Pancreas (tissue), 10 donors: ENCODE measurements at regions not wholly inside any gene's neighbourhood (a gene's known extent, or its start where the extent isn't known, plus 50 kb on each side); places are given as distances from the start of the nearest gene placed in this dataset.
A peak's percentile ranks its signal among the peaks of the same experiment; 100 is the strongest.

Source experiments
- ATAC-seq, 4 donors: fragments of 200-7000 bp; cut with Tn5 transposase; one replicate each; pipeline versions ENCODE4 v1.8.0 to v1.9.1; 2020; ENCODE audit warnings: mild to moderate bottlenecking in 4 of 4, moderate library complexity in 4 of 4
- DNase-seq, 6 donors: peaks; one replicate each; pipeline ENCODE4 v3.0.0-alpha.2; 2020
- FAIRE-seq: peaks from 2 replicates; lab custom pipeline; 2012; peaks lifted over from hg19 to GRCh38; lab: Jason Lieb, UNC
- H3K27ac ChIP-seq, 4 donors: fragments of 200-600 bp; sonication (generic); 1 replicate in 3 of 4; 2 replicates in 1 of 4; pipeline versions ENCODE4 v1.5.0 to v1.8.0; 2020
- H3K27me3 ChIP-seq, 4 donors: fragments of 200-600 bp; one replicate each; pipeline ENCODE4 v1.8.0; 2021
- H3K36me3 ChIP-seq, 3 donors: fragments of 200-600 bp; sonication (generic) in 1 of 3; one replicate each; pipeline versions ENCODE4 v1.5.0 to v1.8.0; 2020 to 2021
- H3K4me1 ChIP-seq, 3 donors: fragments of 200-600 bp; one replicate each; pipeline ENCODE4 v1.8.0; 2021
- H3K4me3 ChIP-seq, 4 donors: fragments of 200-600 bp; sonication (generic) in 2 of 4; one replicate each; pipeline versions ENCODE4 v1.5.0 to v1.8.0; 2020 to 2021
- H3K9me3 ChIP-seq, 4 donors: fragments of 200-600 bp; one replicate each; pipeline ENCODE4 v1.8.0; 2021
- WGBS, 2 donors: extraction: QIAGEN DNeasy Blood & Tissue Kit; methylation state at CpG; one replicate each; pipeline ENCODE4 v1.1.7; 2013; 5-methylcytosine and 5-hydroxymethylcytosine counted together
- intact Hi-C, 3 donors: fragments of 100-400 bp; cut with DNase I; formaldehyde crosslinking; loops; one replicate each; pipeline versions ENCODE4 v1.11.1 to v1.14.2; 2022
- TF ChIP-seq, protein P1 (sequence below), 4 donors: fragments of 200-600 bp; sonication (generic) in 3 of 4; IDR thresholded peaks; one replicate each; pipeline versions ENCODE4 v1.5.0 to v1.8.0; 2021; ENCODE audit warnings: antibody characterized with exemption in 4 of 4
- donor health status: healthy with polysubstance abuse.
- donor health status: DM: no; HTN: no; CAD: no; lungs with moderate emphysema.
- donor health status: DM: no; HTN: no; CAD: no.
- donor health status: control.
- donor health status: control.
- donor health status: Bipolar disorder and iron deficiency.
- donor health status: DM: yes; HTN: yes; CAD: no.
- donor health status: DM: no; HTN: no; CAD: no.
- donor health status: DM: no; HTN: no; CAD: no.
- donor health status: DM: yes; HTN: yes; CAD: no.

DNA sequence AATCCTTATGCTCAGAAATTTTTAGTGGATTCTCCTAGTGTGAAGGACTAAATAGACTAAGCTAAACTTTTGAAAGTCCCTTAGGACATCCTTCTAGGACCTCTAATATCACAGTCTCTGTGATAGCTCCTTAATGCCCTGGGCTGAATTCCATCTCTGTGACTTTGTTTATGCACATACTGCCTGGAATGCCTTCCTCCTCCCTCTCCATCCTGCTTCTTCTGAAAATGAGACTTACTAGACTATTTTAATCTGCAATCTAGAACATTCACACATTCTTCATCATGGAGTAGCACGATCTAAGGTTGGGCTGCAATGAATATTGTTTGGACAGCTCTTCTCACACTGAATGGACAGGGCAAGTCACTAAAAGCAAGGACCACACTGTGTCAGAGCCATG, 65.0 kb upstream of the MSX1 start:
- Histone ChIP-seq H3K4me1 (no peaks in the 10 kb centered on the region), H3K27me3 (no peaks in the 10 kb centered on the region), H3K27ac (no peak overlapping the region), H3K4me3 (no peak overlapping the region), H3K36me3 (no peaks in the 10 kb centered on the region), H3K9me3 (no peaks in the 10 kb centered on the region)
- intact Hi-C loops: no loop called here
- FAIRE-seq (no peak), ATAC-seq (no peak), DNase-seq (no peak)
- TF ChIP-seq, protein P1, sequence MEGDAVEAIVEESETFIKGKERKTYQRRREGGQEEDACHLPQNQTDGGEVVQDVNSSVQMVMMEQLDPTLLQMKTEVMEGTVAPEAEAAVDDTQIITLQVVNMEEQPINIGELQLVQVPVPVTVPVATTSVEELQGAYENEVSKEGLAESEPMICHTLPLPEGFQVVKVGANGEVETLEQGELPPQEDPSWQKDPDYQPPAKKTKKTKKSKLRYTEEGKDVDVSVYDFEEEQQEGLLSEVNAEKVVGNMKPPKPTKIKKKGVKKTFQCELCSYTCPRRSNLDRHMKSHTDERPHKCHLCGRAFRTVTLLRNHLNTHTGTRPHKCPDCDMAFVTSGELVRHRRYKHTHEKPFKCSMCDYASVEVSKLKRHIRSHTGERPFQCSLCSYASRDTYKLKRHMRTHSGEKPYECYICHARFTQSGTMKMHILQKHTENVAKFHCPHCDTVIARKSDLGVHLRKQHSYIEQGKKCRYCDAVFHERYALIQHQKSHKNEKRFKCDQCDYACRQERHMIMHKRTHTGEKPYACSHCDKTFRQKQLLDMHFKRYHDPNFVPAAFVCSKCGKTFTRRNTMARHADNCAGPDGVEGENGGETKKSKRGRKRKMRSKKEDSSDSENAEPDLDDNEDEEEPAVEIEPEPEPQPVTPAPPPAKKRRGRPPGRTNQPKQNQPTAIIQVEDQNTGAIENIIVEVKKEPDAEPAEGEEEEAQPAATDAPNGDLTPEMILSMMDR (IDR thresholded peaks at IDR 0.05): no peak
- 39 to 44% methylated on average over 1 of the region's 1 CpG for WGBS, 2 donors

DNA sequence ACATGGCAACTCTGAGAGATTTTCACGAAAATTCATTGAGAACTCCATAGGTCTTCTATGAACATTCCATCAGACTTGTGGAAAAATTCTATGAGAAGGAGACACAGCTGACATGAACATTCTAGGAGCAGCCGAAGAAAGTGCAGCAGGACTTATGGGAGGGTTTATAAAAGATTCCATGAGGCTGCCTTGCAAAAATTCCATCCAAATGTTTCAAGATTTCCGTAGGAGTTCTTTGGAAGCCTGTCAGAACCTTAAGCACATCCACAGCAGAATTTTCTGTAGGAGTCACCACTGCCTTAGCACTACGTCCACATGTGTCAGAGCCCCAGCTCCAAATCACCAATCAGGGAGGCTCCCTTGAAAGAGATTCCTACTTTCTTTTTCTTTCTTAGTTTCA, 67.0 kb upstream of the MSX1 start:
- Histone ChIP-seq H3K9me3 (peaks cover 0 to 5% (median 0%) of the 10 kb centered on the region in 4 donors), H3K36me3 (no peaks in the 10 kb centered on the region), H3K4me1 (no peaks in the 10 kb centered on the region), H3K4me3 (no peak overlapping the region), H3K27ac (no peak overlapping the region), H3K27me3 (no peaks in the 10 kb centered on the region)
- FAIRE-seq: no peak
- DNase-seq: no peak
- intact Hi-C loops: no loop called here
- 56 to 69% methylated on average over 4 of the region's 4 CpGs for WGBS, 2 donors
- peak in 1 of 4 donors; percentile 39 for ATAC-seq
- TF ChIP-seq, protein P1 (IDR thresholded peaks at IDR 0.05): no peak

DNA sequence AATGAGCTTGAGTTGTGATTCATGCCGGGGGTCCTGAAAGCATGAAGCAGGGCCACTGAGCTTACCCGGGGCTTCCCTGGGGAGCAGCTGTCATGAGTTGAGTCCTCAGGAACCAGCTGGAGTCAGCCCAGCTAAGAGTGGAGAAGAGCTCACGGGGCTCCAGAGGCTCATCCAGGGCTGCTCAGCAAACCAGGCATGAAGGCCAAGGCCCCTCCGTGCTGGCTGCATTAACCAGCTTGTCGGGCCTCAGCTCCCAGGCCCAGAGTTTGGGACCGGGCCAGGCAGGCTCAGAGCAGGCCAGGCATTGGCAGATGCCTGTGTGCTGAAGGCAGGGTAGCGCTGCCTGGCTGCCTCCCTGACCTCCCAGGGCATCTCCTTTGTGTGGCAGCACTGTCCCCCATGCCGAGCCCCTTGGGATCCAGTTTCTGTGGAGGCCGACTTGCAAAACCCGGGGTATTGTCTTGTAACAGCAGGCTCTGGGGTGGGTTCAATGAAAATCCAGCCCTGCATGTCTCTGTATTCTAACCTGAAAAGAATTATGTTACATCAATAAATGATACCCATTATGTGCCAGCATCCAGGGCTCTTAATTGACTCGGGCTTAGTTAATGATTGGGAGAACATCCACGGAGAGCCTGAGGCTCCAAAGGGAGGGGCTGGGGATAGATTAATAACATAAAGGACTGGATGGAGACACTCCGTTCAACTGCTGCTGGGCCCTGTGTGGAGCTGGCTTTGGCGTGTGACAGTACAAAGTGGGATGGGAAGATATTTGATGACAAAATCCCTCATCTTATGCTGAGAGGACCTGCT, 68.0 kb upstream of the MSX1 start:
- intact Hi-C loops: no loop called here
- no peak for ATAC-seq
- no peaks in the 10 kb centered on the region for H3K4me1 ChIP-seq
- peaks cover 0 to 5% (median 0%) of the 10 kb centered on the region in 4 donors for H3K9me3 ChIP-seq
- H3K27ac ChIP-seq: no peak overlapping the region
- WGBS, 2 donors: 52 to 60% methylated on average over 14 of the region's 14 CpGs
- H3K27me3 ChIP-seq: no peaks in the 10 kb centered on the region
- no peaks in the 10 kb centered on the region for H3K36me3 ChIP-seq
- H3K4me3 ChIP-seq: no peak overlapping the region
- DNase-seq: no peak
- TF ChIP-seq, protein P1 (IDR thresholded peaks at IDR 0.05): no peak
- FAIRE-seq: no peak

DNA sequence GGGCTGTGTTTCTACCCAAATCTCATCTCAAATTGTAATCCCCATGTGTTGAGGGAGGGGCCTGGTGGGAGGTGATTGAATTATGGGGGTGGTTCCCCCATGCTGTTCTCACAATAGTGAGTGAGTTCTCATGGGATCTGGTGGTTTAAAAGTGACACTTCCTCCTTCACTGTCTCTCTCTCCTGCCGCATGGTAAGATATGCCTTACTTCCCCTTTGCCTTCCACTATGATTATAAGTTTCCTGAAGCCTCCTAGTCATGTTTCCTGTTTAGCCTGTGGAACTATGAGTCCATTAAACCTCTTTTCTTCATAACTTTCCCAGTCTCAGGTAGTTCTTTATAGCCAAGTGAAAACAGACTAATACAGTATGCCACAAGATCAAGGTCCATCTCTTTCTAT, 70.0 kb upstream of the MSX1 start:
- no peak for DNase-seq
- FAIRE-seq: no peak
- Histone ChIP-seq H3K4me1 (no peaks in the 10 kb centered on the region), H3K36me3 (no peaks in the 10 kb centered on the region), H3K27ac (no peak overlapping the region), H3K27me3 (no peaks in the 10 kb centered on the region), H3K9me3 (peaks cover 0 to 5% (median 0%) of the 10 kb centered on the region in 4 donors), H3K4me3 (no peak overlapping the region)
- no peak for ATAC-seq
- WGBS, 2 donors: 84 to 89% methylated on average over 1 of the region's 1 CpG
- TF ChIP-seq, protein P1 (IDR thresholded peaks at IDR 0.05): no peak
- intact Hi-C loops: no loop called here

DNA sequence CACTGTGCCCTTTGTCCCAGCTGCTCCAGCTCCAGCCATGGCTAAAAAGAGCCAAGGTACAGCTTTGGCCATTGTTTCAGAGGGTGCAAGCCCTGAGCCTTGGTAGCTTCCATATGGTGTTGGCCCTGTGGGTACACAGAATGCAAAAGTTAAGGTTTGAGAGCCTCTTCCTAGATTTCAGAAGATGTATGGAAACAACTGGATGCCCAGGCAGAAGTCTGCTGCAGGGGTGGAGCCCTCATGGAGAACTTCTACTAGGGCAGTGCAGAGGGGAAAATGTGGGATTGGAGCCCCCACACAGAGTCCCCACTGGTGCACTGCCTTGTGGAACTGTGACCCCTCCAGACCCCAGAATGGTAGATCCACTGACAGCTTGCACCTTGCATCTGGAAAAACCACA, 70.9 kb upstream of the MSX1 start:
- Histone ChIP-seq H3K9me3 (peaks cover 0 to 5% (median 0%) of the 10 kb centered on the region in 4 donors), H3K36me3 (no peaks in the 10 kb centered on the region), H3K4me1 (no peaks in the 10 kb centered on the region), H3K27ac (no peak overlapping the region), H3K27me3 (no peaks in the 10 kb centered on the region), H3K4me3 (no peak overlapping the region)
- TF ChIP-seq, protein P1 (IDR thresholded peaks at IDR 0.05): no peak
- intact Hi-C loops: no loop called here
- FAIRE-seq (no peak), DNase-seq (no peak), ATAC-seq (no peak)
